Karpas-422 (cell line): ENCODE measurements at regions not wholly inside any gene's neighbourhood (a gene's known extent, or its start where the extent isn't known, plus 50 kb on each side); places are given as distances from the start of the nearest gene placed in this dataset.

Experiments used
- DNase-seq: peaks from one replicate; pipeline ENCODE4 v3.0.0-alpha.2; 2015
- H2AFZ ChIP-seq: fragments of 200-600 bp; sonication (generic); 2 replicates; pipeline ENCODE4 v1.6.1; 2014; ENCODE audit warnings: antibody characterized with exemption, low read length, mixed read lengths
- H3K27ac ChIP-seq: fragments of 200-600 bp; sonication (generic); 2 replicates; pipeline ENCODE4 v1.5.1; 2014; ENCODE audit warnings: mild to moderate bottlenecking, low read length, moderate library complexity
- H3K27me3 ChIP-seq: fragments of 200-600 bp; sonication (generic); 2 replicates; pipeline ENCODE4 v1.6.1; 2014; ENCODE audit warnings: low read length, mixed read lengths
- H3K36me3 ChIP-seq: fragments of 200-600 bp; sonication (generic); 2 replicates; pipeline ENCODE4 v1.6.1; 2014; ENCODE audit warnings: low read length, mixed read lengths; ENCODE audit not compliant: insufficient read depth
- H3K4me1 ChIP-seq: fragments of 200-600 bp; sonication (generic); 2 replicates; pipeline ENCODE4 v1.6.1; 2014; ENCODE audit warnings: mild to moderate bottlenecking, low read length, mixed read lengths
- H3K4me2 ChIP-seq: fragments of 200-600 bp; sonication (generic); 2 replicates; pipeline ENCODE4 v1.6.1; 2014; ENCODE audit warnings: low read length, low read depth, mild to moderate bottlenecking; ENCODE audit not compliant: poor library complexity, severe bottlenecking
- H3K4me3 ChIP-seq: fragments of 200-600 bp; sonication (generic); 2 replicates; pipeline ENCODE4 v1.5.1; 2014; ENCODE audit warnings: mild to moderate bottlenecking, antibody characterized with exemption, low read length, mixed read lengths
- H3K79me2 ChIP-seq: fragments of 200-600 bp; sonication (generic); 2 replicates; pipeline ENCODE4 v1.6.1; 2014; ENCODE audit warnings: mild to moderate bottlenecking, low read length, mixed read lengths
- H3K9ac ChIP-seq: fragments of 200-600 bp; sonication (generic); 2 replicates; pipeline ENCODE4 v1.6.0; 2014; ENCODE audit warnings: low read length
- H3K9me2 ChIP-seq: fragments of 200-600 bp; sonication (generic), shearing (Covaris generic); replicated peaks from 2 replicates; pipeline ENCODE4 v1.6.0; 2014; ENCODE audit warnings: mild to moderate bottlenecking, low read length, moderate library complexity; ENCODE audit not compliant: insufficient read depth
- H3K9me3 ChIP-seq: fragments of 300-700, 200-600 bp; sonication (generic); 2 replicates; pipeline ENCODE4 v1.6.1; 2014; ENCODE audit warnings: low read length, mixed read lengths
- H4K20me1 ChIP-seq: fragments of 200-600 bp; sonication (generic); 2 replicates; pipeline ENCODE4 v1.6.1; 2014; ENCODE audit warnings: mild to moderate bottlenecking, antibody characterized with exemption, low read length, low read depth; ENCODE audit not compliant: insufficient read depth

- Histone ChIP-seq H3K9me2 (no peaks in the 10 kb centered on the region), H3K27me3 (no peaks in the 10 kb centered on the region), H3K27ac (no peak overlapping the region), H4K20me1 (no peaks in the 10 kb centered on the region), H2AFZ (no peak overlapping the region), H3K4me3 (no peak overlapping the region), H3K4me1 (no peaks in the 10 kb centered on the region), H3K36me3 (no peaks in the 10 kb centered on the region), H3K9ac (no peak overlapping the region), H3K4me2 (no peak overlapping the region), H3K79me2 (no peaks in the 10 kb centered on the region), H3K9me3 (no peaks in the 10 kb centered on the region)
- no peak for DNase-seq
Measured at GRCh38 chr10:36117890-36118289, 475.8 kb upstream of the FZD8 start.

GRCh38 chr10:36117231-36117630 is 475.1 kb upstream of the FZD8 start:
- Histone ChIP-seq H2AFZ (no peak overlapping the region), H3K4me3 (no peak overlapping the region), H3K9ac (no peak overlapping the region), H3K79me2 (no peaks in the 10 kb centered on the region), H3K27me3 (no peaks in the 10 kb centered on the region), H3K9me3 (no peaks in the 10 kb centered on the region), H3K36me3 (no peaks in the 10 kb centered on the region), H3K4me2 (no peak overlapping the region), H3K4me1 (no peaks in the 10 kb centered on the region), H3K9me2 (no peaks in the 10 kb centered on the region), H3K27ac (no peak overlapping the region), H4K20me1 (no peaks in the 10 kb centered on the region)
- DNase-seq, result no peak

- DNase-seq, result no peak
- Histone ChIP-seq H3K79me2 (no peaks in the 10 kb centered on the region), H3K27me3 (no peaks in the 10 kb centered on the region), H3K27ac (no peak overlapping the region), H3K9ac (no peak overlapping the region), H3K4me2 (no peak overlapping the region), H3K9me2 (no peaks in the 10 kb centered on the region), H2AFZ (no peak overlapping the region), H3K36me3 (no peaks in the 10 kb centered on the region), H3K9me3 (no peaks in the 10 kb centered on the region; the same call in 1 of the 2 replicates), H4K20me1 (no peaks in the 10 kb centered on the region), H3K4me3 (no peak overlapping the region), H3K4me1 (no peaks in the 10 kb centered on the region)
Measured at GRCh38 chr10:36116731-36117130, 474.6 kb upstream of the FZD8 start.

GRCh38 chr10:36116040-36116439 is 473.9 kb upstream of the FZD8 start:
- DNase-seq, result no peak
- no peak overlapping the region for H3K9ac ChIP-seq
- no peak overlapping the region for H3K4me3 ChIP-seq
- no peaks in the 10 kb centered on the region for H3K36me3 ChIP-seq
- H3K9me3 ChIP-seq, result no peaks in the 10 kb centered on the region; the same call in 1 of the 2 replicates
- no peaks in the 10 kb centered on the region for H4K20me1 ChIP-seq
- no peak overlapping the region for H3K4me2 ChIP-seq
- no peak overlapping the region for H3K27ac ChIP-seq
- no peaks in the 10 kb centered on the region for H3K4me1 ChIP-seq
- H2AFZ ChIP-seq, result no peak overlapping the region
- H3K79me2 ChIP-seq, result no peaks in the 10 kb centered on the region
- no peaks in the 10 kb centered on the region for H3K9me2 ChIP-seq
- no peaks in the 10 kb centered on the region for H3K27me3 ChIP-seq

- Histone ChIP-seq H3K4me3 (no peak overlapping the region), H3K9me3 (no peaks in the 10 kb centered on the region; the same call in 1 of the 2 replicates), H3K27ac (no peak overlapping the region), H3K9me2 (no peaks in the 10 kb centered on the region), H4K20me1 (no peaks in the 10 kb centered on the region), H3K79me2 (no peaks in the 10 kb centered on the region), H3K36me3 (no peaks in the 10 kb centered on the region), H3K4me1 (no peaks in the 10 kb centered on the region), H3K4me2 (no peak overlapping the region), H3K27me3 (no peaks in the 10 kb centered on the region), H2AFZ (no peak overlapping the region), H3K9ac (no peak overlapping the region)
- DNase-seq, result no peak
Measured at GRCh38 chr10:36115364-36115763, 473.3 kb upstream of the FZD8 start.

GRCh38 chr10:36114913-36115312 is 472.8 kb upstream of the FZD8 start:
- H3K27ac ChIP-seq, result no peak overlapping the region
- no peaks in the 10 kb centered on the region for H3K27me3 ChIP-seq
- no peaks in the 10 kb centered on the region for H3K36me3 ChIP-seq
- H2AFZ ChIP-seq, result no peak overlapping the region
- no peaks in the 10 kb centered on the region for H3K9me2 ChIP-seq
- no peak overlapping the region for H3K9ac ChIP-seq
- H3K4me3 ChIP-seq, result no peak overlapping the region
- no peak for DNase-seq
- H3K4me1 ChIP-seq, result no peaks in the 10 kb centered on the region
- no peaks in the 10 kb centered on the region; the same call in 1 of the 2 replicates for H3K9me3 ChIP-seq
- no peaks in the 10 kb centered on the region for H3K79me2 ChIP-seq
- no peak overlapping the region for H3K4me2 ChIP-seq
- no peaks in the 10 kb centered on the region for H4K20me1 ChIP-seq

GRCh38 chr10:36114141-36114540 is 472.0 kb upstream of the FZD8 start:
- no peak for DNase-seq
- Histone ChIP-seq H3K9me2 (no peaks in the 10 kb centered on the region), H3K9me3 (no peaks in the 10 kb centered on the region; the same call in 1 of the 2 replicates), H3K4me3 (no peak overlapping the region), H3K9ac (no peak overlapping the region), H3K4me1 (no peaks in the 10 kb centered on the region), H3K36me3 (no peaks in the 10 kb centered on the region), H3K27me3 (no peaks in the 10 kb centered on the region), H4K20me1 (no peaks in the 10 kb centered on the region), H2AFZ (no peak overlapping the region), H3K4me2 (no peak overlapping the region), H3K79me2 (no peaks in the 10 kb centered on the region), H3K27ac (no peak overlapping the region)

GRCh38 chr10:36111676-36112075 is 469.6 kb upstream of the FZD8 start:
- Histone ChIP-seq H4K20me1 (no peaks in the 10 kb centered on the region), H3K79me2 (no peaks in the 10 kb centered on the region), H3K4me2 (no peak overlapping the region), H2AFZ (no peak overlapping the region), H3K27ac (no peak overlapping the region), H3K9me2 (no peaks in the 10 kb centered on the region), H3K9me3 (no peaks in the 10 kb centered on the region; the same call in 1 of the 2 replicates), H3K36me3 (no peaks in the 10 kb centered on the region), H3K4me3 (no peak overlapping the region), H3K9ac (no peak overlapping the region), H3K4me1 (no peaks in the 10 kb centered on the region), H3K27me3 (no peaks in the 10 kb centered on the region)
- no peak for DNase-seq

- Histone ChIP-seq H3K9me2 (no peaks in the 10 kb centered on the region), H3K27ac (no peak overlapping the region), H3K27me3 (no peaks in the 10 kb centered on the region), H2AFZ (no peak overlapping the region), H3K36me3 (no peaks in the 10 kb centered on the region), H3K4me2 (no peak overlapping the region), H3K4me1 (no peaks in the 10 kb centered on the region), H3K79me2 (no peaks in the 10 kb centered on the region), H3K9me3 (no peaks in the 10 kb centered on the region; the same call in 1 of the 2 replicates), H4K20me1 (no peaks in the 10 kb centered on the region), H3K4me3 (no peak overlapping the region), H3K9ac (no peak overlapping the region)
- no peak for DNase-seq
Measured at GRCh38 chr10:36110097-36110496, 468.0 kb upstream of the FZD8 start.
